ELR (cell line): ENCODE measurements at regions not wholly inside any gene's neighbourhood (a gene's known extent, or its start where the extent isn't known, plus 50 kb on each side); places are given as distances from the start of the nearest gene placed in this dataset.

Source experiments
- DNase-seq: peaks from one replicate; pipeline ENCODE4 v3.0.0-alpha.2; 2015; ENCODE audit warnings: low read depth

GRCh38 chr3:72373139-72373538 is 475.1 kb downstream of the SHQ1 start:
- no peak for DNase-seq

- DNase-seq, result no peak
Measured at GRCh38 chr3:72372161-72372560, 476.1 kb downstream of the SHQ1 start.

- DNase-seq, result no peak
Measured at GRCh38 chr3:72371431-72371830, 476.8 kb downstream of the SHQ1 start.

- no peak for DNase-seq
Measured at GRCh38 chr3:72370947-72371346, 477.3 kb downstream of the SHQ1 start.

GRCh38 chr3:72369681-72370080 is 478.6 kb downstream of the SHQ1 start:
- DNase-seq, result no peak

- DNase-seq, result no peak
Measured at GRCh38 chr3:72368331-72368975, 479.8 kb downstream of the SHQ1 start.

- DNase-seq, result no peak
Measured at GRCh38 chr3:72361990-72362389, 486.3 kb downstream of the SHQ1 start.

GRCh38 chr3:72359743-72360142 is 488.5 kb downstream of the SHQ1 start:
- DNase-seq, result no peak

GRCh38 chr3:72355168-72355567 is 493.1 kb downstream of the SHQ1 start:
- DNase-seq, result no peak

- no peak for DNase-seq
Measured at GRCh38 chr3:72354486-72354885, 493.8 kb downstream of the SHQ1 start.

GRCh38 chr3:72353236-72354128 is 494.8 kb downstream of the SHQ1 start:
- DNase-seq, result no peak

- DNase-seq, result no peak
Measured at GRCh38 chr3:72352176-72352575, 496.1 kb downstream of the SHQ1 start.

GRCh38 chr3:72351536-72351935 is 496.7 kb downstream of the SHQ1 start:
- DNase-seq, result no peak

- no peak for DNase-seq
Measured at GRCh38 chr3:72350761-72351505, 497.3 kb downstream of the SHQ1 start.

- no peak for DNase-seq
Measured at GRCh38 chr3:72348357-72348756, 499.9 kb downstream of the SHQ1 start.

GRCh38 chr3:72347819-72348319 is 500.4 kb downstream of the SHQ1 start:
- peak; percentile 76 for DNase-seq

- peak; percentile 92 for DNase-seq
Measured at GRCh38 chr3:72346526-72346926, 501.7 kb downstream of the SHQ1 start.

GRCh38 chr3:72345980-72346379 is 502.3 kb downstream of the SHQ1 start:
- DNase-seq, result no peak

GRCh38 chr3:72345237-72345878 is 502.9 kb downstream of the SHQ1 start:
- DNase-seq, result peak; percentile 74

GRCh38 chr3:72344647-72345046 is 503.6 kb downstream of the SHQ1 start:
- peak; percentile 9 for DNase-seq

- no peak for DNase-seq
Measured at GRCh38 chr3:72344236-72344635, 504.0 kb downstream of the SHQ1 start.

- peak; percentile 61 for DNase-seq
Measured at GRCh38 chr3:72343078-72343477, 505.2 kb downstream of the SHQ1 start.
